ENCODE measurements at regions not wholly inside any gene's neighbourhood (a gene's known extent, or its start where the extent isn't known, plus 50 kb on each side); places are given as distances from the start of the nearest gene placed in this dataset.
A peak's percentile ranks its signal among the peaks of the same experiment; 100 is the strongest.

- TF ChIP-seq CTCF (conservative IDR thresholded peaks at IDR 0.05 in 1 of 2, IDR thresholded peaks at IDR 0.05 in 1 of 2; ENCODE audit: low read depth in 1 of 2, low read length in 2 of 2) (peak; percentile 25 to 52), EZH2 (IDR thresholded peaks at IDR 0.05; ENCODE audit: low read length, missing control alignments) (no peak)
Measured at GRCh38 chr11:62054484-62055121, 69.2 kb upstream of the INCENP start.

Measured in fibroblast of lung (primary cell).